RPMI8226 (cell line): ENCODE measurements at regions not wholly inside any gene's neighbourhood (a gene's known extent, or its start where the extent isn't known, plus 50 kb on each side); places are given as distances from the start of the nearest gene placed in this dataset.

Experiments
- DNase-seq: peaks from one replicate; pipeline ENCODE4 v3.0.0-alpha.2; 2015

- no peak for DNase-seq
These were observed 101.6 kb upstream of the PRR23E start for GRCh38 chr3:127091376-127091775.

- DNase-seq = no peak
These were observed 100.6 kb upstream of the PRR23E start for GRCh38 chr3:127092368-127092767.

DNA sequence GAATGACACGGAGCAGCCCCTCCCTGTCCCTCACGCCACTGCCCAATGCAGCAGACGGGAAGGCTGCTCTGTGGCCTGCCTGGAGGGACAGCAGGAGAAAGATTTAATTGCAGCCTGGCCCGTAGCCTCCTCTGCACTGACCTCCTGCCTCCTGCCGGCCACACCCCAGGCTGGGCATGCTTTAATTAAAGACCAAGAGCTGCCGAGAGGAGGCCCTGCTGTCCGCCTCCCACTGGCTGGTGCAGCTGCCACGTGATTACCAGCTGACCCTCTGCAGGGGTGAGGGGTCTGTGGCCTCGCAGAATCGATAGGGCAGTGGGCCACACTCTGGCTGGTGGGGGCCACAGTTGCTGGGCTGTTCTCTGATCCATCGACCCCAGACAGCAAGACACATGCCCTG, 100.2 kb upstream of the PRR23E start:
- DNase-seq = no peak

- DNase-seq = no peak
These were observed 99.6 kb upstream of the PRR23E start for GRCh38 chr3:127093312-127093711.

- no peak for DNase-seq
These were observed 97.2 kb upstream of the PRR23E start for GRCh38 chr3:127095774-127096173.

- no peak for DNase-seq
These were observed 96.5 kb upstream of the PRR23E start for GRCh38 chr3:127096256-127097071.

- DNase-seq = no peak
These were observed 95.9 kb upstream of the PRR23E start for GRCh38 chr3:127097072-127097405.

- DNase-seq = no peak
These were observed 95.5 kb upstream of the PRR23E start for GRCh38 chr3:127097481-127097880.

DNA sequence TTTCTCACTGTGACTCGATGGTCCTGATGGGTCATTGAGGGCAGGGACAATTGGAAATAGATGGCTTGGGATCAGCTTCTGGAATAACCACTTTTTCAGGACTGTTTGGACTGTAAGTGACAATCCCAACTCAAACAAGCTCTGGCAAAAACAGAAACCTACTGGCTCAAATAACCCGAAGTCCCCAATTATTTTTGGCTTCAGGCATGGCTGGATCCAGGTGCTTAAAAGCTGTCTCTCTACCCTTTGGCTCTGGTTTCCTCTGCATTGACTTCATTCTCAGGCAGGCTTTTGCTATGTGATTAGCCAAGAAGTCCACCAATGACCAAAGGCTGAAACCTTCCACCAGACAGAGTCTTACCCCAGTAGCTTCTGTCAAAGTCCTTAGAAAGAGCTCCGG, 92.9 kb upstream of the PRR23E start:
- DNase-seq = no peak

DNA sequence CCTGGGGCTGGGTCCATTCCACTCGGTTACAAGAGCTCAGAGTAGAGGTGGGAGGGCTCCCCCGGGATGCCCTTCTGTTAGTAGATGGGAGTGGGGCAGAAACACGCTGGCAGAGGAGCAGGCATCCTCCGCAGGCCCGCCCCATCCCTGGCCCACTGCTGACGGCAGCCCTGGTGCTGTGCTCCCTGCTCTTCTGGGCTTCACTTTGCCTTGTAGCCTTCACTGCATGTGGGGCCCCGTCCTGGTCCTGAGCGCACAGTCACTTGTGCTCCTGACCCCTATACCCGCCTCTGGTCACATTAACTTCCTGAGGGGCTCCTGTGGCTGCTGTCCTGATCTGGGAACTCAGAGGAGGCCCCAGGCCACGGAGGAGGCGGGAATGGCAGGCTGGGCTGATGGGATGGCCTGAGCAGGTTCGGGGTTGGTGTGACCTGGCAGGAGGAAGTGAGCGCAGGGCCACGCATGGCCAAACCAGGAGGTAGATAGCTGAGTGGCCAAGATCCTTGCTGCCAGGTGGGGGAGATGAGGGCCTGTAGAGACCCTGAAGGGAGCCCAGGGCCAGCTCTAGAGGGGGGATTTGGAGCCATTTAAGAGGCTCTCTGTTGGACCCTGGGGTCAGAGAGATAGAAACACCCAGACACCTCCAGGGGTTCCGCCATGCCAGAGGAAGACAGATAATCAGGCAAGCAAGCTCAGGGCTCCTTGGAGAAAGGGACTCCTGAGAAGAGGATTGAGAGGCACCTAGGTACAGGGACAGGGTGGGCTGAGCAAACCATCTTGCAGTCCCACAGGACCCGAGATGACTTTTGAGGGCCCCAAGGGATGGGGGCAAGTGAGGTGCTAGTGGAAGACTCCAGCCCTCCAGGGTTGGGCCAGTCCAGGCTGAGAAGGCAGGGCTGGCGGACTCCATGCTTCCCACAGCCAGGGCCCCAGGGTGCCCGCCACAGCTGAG, 92.2 kb upstream of the PRR23E start:
- DNase-seq = no peak

GRCh38 chr3:127101411-127102187, 91.3 kb upstream of the PRR23E start:
- no peak for DNase-seq

GRCh38 chr3:127102188-127102520, 90.8 kb upstream of the PRR23E start:
- DNase-seq = no peak

GRCh38 chr3:127102587-127102986, 90.3 kb upstream of the PRR23E start:
- DNase-seq = no peak

DNA sequence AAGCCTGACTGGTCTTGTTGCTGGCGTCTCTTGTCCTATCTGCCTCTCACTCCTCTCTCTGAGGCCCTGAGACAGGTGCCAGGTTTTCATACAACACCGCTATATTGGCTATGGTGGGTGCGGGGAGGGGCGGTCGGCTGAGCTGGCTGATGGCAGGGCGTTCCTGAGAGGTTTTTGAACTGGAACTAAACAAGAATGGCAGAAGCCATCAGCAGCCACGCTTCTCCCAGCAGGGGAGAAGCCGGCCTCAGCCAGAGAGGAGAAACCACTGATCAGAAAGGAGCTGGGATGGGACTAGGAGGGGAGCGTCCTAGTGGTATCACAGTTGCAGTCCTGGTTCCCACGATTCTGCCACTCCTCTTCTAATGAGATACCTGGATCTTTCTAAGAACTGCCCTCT, 89.9 kb upstream of the PRR23E start:
- no peak for DNase-seq

- DNase-seq = no peak
These were observed 88.3 kb upstream of the PRR23E start for GRCh38 chr3:127104586-127104985.

GRCh38 chr3:127105587-127105986, 87.3 kb upstream of the PRR23E start:
- no peak for DNase-seq

GRCh38 chr3:127106053-127106452, 86.9 kb upstream of the PRR23E start:
- no peak for DNase-seq

GRCh38 chr3:127106456-127106855, 86.5 kb upstream of the PRR23E start:
- no peak for DNase-seq

DNA sequence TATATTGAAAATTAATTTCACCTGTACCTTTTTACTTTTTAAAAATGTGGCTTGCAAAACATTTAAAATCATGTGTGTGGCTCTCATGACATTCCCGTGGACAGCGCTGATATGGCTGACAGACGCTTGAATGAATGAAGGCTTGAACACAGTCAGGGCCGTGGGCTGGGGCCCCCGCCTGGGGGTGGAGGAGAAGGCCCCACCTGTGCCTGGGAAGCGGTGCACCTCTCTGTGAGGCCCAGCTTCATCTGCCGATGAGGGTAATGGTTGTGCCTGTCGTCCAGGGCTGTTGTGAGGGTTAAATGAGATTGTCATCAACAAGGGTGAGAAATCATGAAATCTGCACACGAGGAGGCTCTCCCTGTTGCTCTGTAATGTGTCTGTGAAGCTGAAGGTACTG, 85.9 kb upstream of the PRR23E start:
- DNase-seq = no peak

DNA sequence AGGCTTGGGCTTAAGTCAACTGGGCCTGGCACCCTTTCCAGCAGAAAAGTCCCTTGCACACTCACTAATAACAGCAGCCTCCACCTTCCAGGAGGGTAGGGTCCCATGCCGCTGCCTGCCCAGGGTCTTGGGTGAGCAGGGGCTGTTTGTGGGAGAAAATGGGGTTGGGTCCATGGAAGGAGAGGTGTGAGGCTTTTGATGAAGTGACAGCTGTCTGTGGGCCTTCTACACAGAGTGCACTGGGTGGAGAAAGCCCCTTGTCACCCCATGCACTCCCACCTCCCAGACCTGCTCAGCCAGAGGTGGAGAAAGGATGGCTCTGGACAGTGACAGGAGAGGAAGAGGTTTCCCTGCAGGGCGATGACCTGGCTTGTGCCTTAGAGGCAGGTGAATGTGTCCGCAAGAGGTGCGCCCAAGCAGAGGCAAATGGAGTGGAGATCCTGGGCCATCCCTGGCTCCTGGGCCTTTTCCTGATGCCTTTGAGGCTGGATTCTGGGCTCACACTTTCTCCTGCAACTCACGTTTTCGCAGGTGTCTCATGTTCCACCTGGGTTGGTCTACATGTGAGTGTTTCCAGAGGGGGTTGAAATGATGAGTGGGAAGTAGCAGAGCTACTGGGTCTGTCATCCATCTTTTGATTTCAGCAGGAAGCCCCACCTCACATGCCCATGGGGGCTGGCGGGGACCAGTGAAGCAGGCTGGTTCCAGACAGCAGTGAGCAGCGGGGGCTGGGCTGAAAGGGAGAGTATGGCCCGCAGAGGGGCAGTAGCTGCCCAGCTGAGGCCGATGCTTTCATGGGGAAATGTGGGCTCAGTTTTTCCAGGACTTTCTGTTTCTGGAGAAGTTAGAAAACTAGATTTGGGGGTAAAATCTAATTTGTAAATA, 85.2 kb upstream of the PRR23E start:
- DNase-seq = no peak

- no peak for DNase-seq
These were observed 84.1 kb upstream of the PRR23E start for GRCh38 chr3:127108796-127109195.

DNA sequence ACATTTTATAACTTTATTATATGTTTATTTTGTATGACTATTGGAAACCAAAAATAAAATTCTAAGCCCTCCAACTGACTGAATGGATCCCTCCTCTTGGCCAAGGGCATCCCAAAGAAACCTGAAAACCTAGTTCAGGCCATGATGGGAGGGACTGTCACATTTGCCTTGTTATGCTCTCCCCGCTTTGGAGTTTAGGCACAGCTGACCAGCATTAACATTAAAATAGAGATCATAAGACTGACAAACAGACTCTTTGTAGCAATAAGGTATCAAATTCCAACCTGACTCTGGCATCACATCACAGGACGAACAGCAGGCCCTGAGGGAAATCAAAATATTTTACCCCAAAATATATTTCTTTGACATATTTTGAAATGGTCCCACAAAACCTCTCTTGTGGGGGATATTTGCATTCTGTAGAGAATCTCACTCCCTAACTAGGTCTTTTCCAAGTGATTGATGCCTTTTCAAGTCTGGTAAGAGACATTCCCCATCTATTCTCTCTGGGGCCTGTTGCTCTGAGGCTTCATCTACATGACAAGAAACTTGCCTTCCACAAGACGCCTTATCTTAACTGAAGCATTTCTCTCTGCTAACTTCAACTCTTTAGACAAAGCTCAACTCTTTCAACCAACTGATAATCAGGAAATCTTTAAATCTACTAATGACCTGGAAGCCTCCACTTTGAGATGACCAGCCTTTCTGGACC, 81.8 kb upstream of the PRR23E start:
- DNase-seq = no peak
